HG03354 (cell line): ENCODE measurements at regions not wholly inside any gene's neighbourhood (a gene's known extent, or its start where the extent isn't known, plus 50 kb on each side); places are given as distances from the start of the nearest gene placed in this dataset.
"Not testable (repeated sequence)": the region's sequence is repeated elsewhere in the genome, so short reads cannot be mapped to it uniquely, and the experiment has no call there.

Source experiments
- ATAC-seq: cut with Tn5 transposase; IDR thresholded peaks from one replicate; pipeline ENCODE4 v1.9.1; 2021; ENCODE audit warnings: mild to moderate bottlenecking; ENCODE audit not compliant: unreplicated experiment, poor library complexity, severe bottlenecking

DNA sequence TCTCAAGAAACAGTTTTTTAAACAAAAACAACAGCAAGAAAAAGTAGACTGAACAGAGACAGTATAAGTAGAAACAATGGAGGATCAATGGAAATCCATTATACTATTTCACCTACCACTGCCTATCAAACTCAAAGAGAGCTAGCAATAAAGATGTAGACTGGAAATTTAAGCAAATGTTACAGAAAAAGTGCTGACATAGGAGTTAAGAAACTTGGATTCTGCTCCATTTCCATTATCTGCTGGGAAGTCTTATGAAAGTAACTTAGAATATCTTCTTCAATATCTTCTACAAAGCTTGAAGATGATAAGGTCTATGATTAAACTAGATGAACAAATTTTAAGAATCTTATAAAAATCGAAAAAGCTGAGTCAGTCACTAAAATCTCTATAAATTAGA lies 1469.8 kb upstream of the C9orf72 start:
- no peak for ATAC-seq

GRCh38 chr9:29044959-29045358 lies 1471.7 kb upstream of the C9orf72 start:
- ATAC-seq = no peak

- ATAC-seq = no peak
Observed at GRCh38 chr9:29060041-29060440, 1486.8 kb upstream of the C9orf72 start.

DNA sequence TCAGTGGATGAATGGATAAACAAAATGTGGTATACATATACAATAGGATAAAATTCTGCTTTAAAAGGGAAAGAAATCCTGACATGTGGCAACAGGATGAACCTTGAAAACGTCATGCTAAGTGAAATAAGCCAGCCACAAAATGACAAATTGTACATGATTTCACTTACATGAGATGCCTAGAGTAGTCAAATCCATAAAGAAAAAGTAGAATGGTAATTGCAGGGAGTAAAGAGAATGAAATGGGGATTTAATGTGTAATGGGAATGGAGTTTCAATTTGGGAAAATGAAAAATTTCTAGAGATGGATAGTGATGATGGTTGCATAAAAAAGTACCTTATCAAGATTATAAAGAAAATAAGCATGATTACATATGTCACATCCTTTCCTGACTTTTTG lies 1489.2 kb upstream of the C9orf72 start:
- ATAC-seq = no peak

- ATAC-seq = no peak
Observed at GRCh38 chr9:29063031-29063430, 1489.8 kb upstream of the C9orf72 start.

DNA sequence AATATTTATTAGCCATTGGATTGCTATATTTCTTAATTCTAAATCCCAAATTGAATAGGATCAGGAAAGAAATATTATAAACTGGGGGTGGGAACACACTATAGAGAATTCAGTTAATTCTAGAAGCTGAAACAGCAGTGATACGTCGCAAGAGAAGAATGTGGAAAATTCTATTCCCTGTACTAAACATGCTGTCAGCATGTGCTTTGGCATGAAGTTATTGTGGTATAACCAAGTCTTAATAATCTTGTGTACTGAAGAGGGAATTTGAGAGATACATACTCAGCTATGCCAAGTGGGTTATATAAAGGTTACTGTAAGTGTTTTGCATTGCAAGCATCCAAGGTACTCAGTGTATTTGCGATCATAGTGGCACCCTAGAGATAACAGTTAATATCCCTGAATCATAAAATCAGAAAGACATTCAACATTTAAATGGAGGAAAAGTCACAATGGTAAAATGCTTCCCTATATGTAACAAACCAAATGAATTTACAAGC lies 1492.9 kb upstream of the C9orf72 start:
- ATAC-seq = no peak

DNA sequence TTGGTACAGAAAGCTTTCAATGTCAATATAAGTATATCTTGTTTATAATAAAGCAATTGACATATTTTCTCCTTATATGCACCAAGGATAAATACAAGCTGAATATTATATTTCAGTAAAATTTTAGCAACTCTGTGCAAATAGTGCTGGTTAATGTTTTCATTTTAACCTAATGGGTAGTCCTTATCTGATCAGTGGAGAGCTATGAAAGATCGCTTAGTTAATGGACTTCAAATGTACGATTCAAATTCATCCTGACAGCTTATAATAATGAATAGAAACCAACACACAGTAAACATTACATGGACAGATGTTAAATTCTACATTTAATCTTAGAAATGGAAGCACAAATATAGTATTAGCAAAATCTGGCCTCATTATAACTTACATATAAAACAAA lies 1495.2 kb upstream of the C9orf72 start:
- no peak for ATAC-seq

GRCh38 chr9:29069376-29069775 lies 1496.1 kb upstream of the C9orf72 start:
- ATAC-seq = no peak

- no peak for ATAC-seq
Observed at GRCh38 chr9:29078063-29078666, 1504.9 kb upstream of the C9orf72 start.

DNA sequence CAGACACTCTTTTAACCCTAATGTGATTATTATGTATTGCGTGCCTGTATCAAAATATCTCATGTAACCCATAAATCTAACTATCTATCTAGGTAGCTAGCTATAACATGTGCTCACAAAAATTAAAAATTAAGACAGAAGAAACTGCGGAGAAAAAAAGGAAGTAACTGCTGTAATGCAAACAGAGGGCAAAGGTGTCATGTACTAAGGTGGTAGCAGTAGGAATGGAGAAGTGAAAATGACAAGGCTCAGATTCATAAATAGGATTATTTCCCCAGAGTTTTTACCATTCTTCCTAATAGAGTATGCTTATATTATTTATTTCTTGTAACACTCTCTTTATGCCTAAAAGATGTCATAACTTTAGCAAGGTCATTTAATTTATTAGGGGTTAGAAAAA lies 1527.5 kb upstream of the C9orf72 start:
- ATAC-seq = no peak

- ATAC-seq = not testable (repeated sequence)
Observed at GRCh38 chr9:29104166-29104565, 1530.9 kb upstream of the C9orf72 start.

DNA sequence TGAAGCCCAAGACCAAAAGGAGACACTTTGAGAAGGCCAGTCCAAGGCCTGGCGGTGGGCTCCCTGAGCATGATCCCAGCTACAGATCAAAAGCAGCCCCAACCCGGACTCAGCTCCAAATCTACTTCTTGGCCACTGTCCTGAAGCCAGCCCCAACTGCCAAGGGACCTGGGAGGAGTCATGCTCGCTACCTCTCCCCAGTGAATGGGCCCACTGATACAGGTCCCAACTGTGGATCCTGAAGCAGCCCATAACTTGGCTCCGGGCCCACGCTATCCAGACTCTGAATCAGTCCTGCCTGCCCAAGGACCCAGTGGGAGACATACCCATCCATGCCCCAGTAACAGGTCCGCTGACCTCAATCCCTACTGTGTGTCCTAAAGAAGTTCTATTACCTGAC lies 1545.3 kb upstream of the C9orf72 start:
- ATAC-seq = no peak

DNA sequence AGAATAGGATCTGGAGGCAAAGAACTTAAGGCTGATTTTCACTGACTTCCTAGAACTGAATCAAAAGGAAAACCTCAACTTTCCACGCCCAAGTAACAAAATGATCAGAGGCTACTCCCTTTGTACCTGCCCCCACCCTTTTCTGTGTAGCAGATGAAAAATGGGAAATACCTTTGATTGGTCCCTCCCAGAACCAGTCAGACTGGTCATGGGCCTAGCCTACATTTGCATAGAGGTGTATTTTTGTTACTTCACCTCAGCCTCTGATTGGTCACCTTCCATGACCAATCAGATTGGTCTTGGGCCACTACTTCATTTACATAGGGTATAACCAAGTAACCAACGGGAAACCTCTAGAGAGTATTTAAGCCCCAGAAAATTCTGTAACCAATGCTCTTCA lies 1553.5 kb upstream of the C9orf72 start:
- no peak for ATAC-seq

- no peak for ATAC-seq
Observed at GRCh38 chr9:29129763-29130162, 1556.5 kb upstream of the C9orf72 start.

DNA sequence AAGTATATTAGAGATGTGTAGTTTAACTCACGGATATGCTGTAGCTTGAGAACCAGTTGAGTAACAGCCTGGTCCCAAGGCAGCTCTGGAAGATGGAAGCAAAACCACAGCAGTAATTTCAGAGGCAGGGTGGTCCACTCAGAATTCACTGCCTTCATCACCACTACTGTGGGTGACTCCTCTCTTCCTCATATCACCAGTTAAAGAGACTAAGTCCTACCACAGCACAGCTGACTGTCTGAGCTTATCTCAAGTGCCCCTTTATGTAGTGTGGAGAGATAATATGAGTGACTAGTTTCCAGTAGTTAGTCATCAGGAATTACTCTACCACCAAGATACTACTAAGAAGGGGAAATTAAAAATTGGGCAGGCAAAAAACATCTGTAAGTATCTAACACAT lies 1571.2 kb upstream of the C9orf72 start:
- no peak for ATAC-seq

DNA sequence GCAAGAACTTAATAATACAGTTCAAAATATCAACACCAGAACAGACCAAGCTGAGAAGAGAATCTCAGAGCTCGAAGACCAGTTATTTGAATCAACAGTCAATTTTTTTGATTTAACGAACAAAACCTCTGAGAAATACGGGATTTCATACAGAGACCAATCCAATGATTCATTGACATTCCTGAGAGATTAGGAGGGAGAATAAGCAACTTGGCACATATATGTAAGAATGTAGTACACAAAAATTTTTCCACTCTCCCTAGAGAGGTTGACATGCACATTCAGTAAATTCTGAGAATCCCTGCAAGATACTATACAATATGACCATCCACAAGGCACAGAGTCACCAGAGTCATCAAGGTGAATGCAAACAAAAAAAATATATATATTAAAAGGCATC lies 1577.3 kb upstream of the C9orf72 start:
- ATAC-seq = no peak

DNA sequence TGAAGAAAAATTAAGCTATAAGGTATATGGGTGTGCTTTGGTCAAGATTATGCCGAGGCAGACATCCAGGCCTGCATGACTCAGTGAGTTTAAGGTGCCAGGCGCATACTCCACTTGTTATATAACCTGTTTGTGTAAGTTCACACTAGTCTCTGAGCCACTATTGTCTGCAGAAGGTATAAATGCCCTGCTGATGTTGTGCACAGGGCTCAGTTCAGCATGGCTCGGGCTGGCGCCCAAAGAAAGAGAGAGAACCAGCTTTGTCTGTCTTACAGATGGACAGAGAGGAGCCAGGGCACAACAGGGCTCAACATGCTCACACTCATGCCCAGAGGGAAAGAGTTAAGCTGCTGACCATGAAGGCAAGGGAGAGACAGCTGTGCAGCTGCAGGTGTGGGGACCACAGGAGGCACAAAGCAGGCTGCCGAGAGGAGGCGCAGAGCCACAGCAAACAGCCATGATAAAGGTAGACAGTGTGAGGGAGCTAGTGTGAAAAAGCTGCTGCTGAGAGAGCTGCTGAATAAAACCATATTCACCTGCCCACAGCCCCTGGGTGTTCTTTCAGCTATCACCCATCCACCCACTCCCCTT lies 1587.6 kb upstream of the C9orf72 start:
- ATAC-seq = no peak

- no peak for ATAC-seq
Observed at GRCh38 chr9:29174136-29174535, 1600.9 kb upstream of the C9orf72 start.

GRCh38 chr9:29176231-29176630 lies 1603.0 kb upstream of the C9orf72 start:
- no peak for ATAC-seq

DNA sequence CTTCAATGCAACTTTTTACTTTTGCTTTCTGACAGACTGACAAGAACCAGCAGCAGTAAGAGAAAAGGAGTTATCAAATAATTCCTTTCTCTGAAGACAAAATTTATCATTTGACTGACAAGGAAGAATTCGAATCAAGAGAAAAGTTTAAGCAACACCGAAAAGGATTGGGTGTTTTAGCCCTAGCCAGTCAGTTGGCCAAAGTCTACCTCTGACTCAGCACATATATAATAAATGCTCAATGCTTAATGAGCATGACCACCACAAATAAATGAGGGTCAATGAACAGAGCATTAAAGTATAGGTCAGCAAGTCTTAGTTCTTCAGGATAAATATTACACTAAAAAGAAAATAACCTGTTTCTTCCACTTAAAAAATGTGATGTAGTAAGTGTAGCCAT lies 1603.5 kb upstream of the C9orf72 start:
- ATAC-seq = no peak

- ATAC-seq = no peak
Observed at GRCh38 chr9:29183971-29184370, 1610.7 kb upstream of the C9orf72 start.

- ATAC-seq = not testable (repeated sequence)
Observed at GRCh38 chr9:29188771-29189170, 1615.5 kb upstream of the C9orf72 start.
